DOHH2 (cell line): ENCODE measurements at regions not wholly inside any gene's neighbourhood (a gene's known extent, or its start where the extent isn't known, plus 50 kb on each side); places are given as distances from the start of the nearest gene placed in this dataset.

Experiments
- H3F3A ChIP-seq: fragments of 200-600 bp; sonication (generic), shearing (Covaris generic); 2 replicates; pipeline ENCODE4 v1.6.0; 2016; ENCODE audit warnings: antibody characterized with exemption, mild to moderate bottlenecking; ENCODE audit not compliant: control insufficient read depth, insufficient read depth
- H3K27ac ChIP-seq: fragments of 200-600 bp; sonication (generic); 2 replicates; pipeline ENCODE4 v1.5.1; 2014; ENCODE audit warnings: low read depth, mild to moderate bottlenecking, low read length, moderate library complexity
- H3K27me3 ChIP-seq: fragments of 200-600 bp; sonication (generic); 2 replicates; pipeline ENCODE4 v1.6.1; 2014; ENCODE audit warnings: mild to moderate bottlenecking, low read length, mixed read lengths; ENCODE audit not compliant: control insufficient read depth
- H3K36me3 ChIP-seq: fragments of 200-600 bp; sonication (generic); 2 replicates; pipeline ENCODE4 v1.6.1; 2014; ENCODE audit warnings: mild to moderate bottlenecking, low read length, moderate library complexity, mixed read lengths; ENCODE audit not compliant: control insufficient read depth
- H3K4me1 ChIP-seq: fragments of 200-600 bp; sonication (generic); 2 replicates; pipeline ENCODE4 v1.6.1; 2014; ENCODE audit warnings: mild to moderate bottlenecking, low read length, mixed read lengths; ENCODE audit not compliant: control insufficient read depth
- H3K4me2 ChIP-seq: fragments of 200-600 bp; sonication (generic); 2 replicates; pipeline ENCODE4 v1.6.0; 2014; ENCODE audit warnings: mild to moderate bottlenecking, low read length, moderate library complexity
- H3K4me3 ChIP-seq: fragments of 200-600 bp; sonication (generic); 2 replicates; pipeline ENCODE4 v1.5.1; 2014; ENCODE audit warnings: mild to moderate bottlenecking, low read length, mixed read lengths
- H3K79me2 ChIP-seq: fragments of 200-600 bp; sonication (generic); 2 replicates; pipeline ENCODE4 v1.6.1; 2014; ENCODE audit warnings: mild to moderate bottlenecking, low read length, mixed read lengths; ENCODE audit not compliant: control insufficient read depth
- H3K9me2 ChIP-seq: fragments of 200-600 bp; sonication (generic); replicated peaks from 2 replicates; pipeline ENCODE4 v1.6.1; 2014; ENCODE audit warnings: mild to moderate bottlenecking, low read length, mixed read lengths; ENCODE audit not compliant: control insufficient read depth
- H3K9me3 ChIP-seq: fragments of 200-600 bp; sonication (generic); 2 replicates; pipeline ENCODE4 v1.6.1; 2014; ENCODE audit warnings: antibody characterized with exemption, low read length, mixed read lengths; ENCODE audit not compliant: control insufficient read depth, insufficient read depth
- H4K20me1 ChIP-seq: fragments of 200-600 bp; sonication (generic); 2 replicates; pipeline ENCODE4 v1.6.0; 2014; ENCODE audit warnings: low read depth, mild to moderate bottlenecking, antibody characterized with exemption, low read length, moderate library complexity; ENCODE audit not compliant: control insufficient read depth, insufficient read depth
- EZH2phosphoT487 ChIP-seq: fragments of 200-600 bp; sonication (generic); IDR thresholded peaks from 2 replicates; pipeline ENCODE4 v1.6.1; 2017; ENCODE audit warnings: borderline replicate concordance, mild to moderate bottlenecking, antibody characterized with exemption, low read length, moderate library complexity, mixed read lengths
- TF ChIP-seq, protein P1 (sequence below): fragments of 200-600 bp; sonication (generic); IDR thresholded peaks from one replicate; pipeline ENCODE4 v1.5.1; 2014; ENCODE audit warnings: antibody characterized with exemption, mild to moderate bottlenecking, low read depth, low read length; ENCODE audit not compliant: poor library complexity, severe bottlenecking

DNA sequence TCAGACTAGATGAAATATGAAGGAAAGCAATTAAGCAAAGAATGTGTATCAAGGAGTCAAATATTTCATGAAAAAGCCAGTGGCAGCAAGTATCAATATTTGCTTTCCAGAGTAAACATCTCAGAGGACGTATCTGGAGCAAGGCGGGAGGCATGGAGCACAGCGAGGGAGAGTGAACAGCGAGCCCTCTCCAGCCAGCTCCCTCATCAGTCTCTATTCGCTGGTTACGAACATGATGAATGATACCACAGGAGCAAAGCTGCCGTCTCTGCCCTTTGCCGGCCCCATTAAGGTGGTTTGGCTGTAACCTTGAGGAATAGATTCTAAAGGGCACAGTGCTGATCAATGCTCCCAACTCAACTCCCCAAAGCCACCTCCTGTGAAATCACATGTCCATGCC lies 95.8 kb downstream of the CCNA1 start:
- H3K36me3 ChIP-seq: no peaks in the 10 kb centered on the region
- H3K4me2 ChIP-seq: no peak overlapping the region
- no peak overlapping the region for H3K4me3 ChIP-seq
- H3K9me2 ChIP-seq: no peaks in the 10 kb centered on the region
- TF ChIP-seq, protein P1, sequence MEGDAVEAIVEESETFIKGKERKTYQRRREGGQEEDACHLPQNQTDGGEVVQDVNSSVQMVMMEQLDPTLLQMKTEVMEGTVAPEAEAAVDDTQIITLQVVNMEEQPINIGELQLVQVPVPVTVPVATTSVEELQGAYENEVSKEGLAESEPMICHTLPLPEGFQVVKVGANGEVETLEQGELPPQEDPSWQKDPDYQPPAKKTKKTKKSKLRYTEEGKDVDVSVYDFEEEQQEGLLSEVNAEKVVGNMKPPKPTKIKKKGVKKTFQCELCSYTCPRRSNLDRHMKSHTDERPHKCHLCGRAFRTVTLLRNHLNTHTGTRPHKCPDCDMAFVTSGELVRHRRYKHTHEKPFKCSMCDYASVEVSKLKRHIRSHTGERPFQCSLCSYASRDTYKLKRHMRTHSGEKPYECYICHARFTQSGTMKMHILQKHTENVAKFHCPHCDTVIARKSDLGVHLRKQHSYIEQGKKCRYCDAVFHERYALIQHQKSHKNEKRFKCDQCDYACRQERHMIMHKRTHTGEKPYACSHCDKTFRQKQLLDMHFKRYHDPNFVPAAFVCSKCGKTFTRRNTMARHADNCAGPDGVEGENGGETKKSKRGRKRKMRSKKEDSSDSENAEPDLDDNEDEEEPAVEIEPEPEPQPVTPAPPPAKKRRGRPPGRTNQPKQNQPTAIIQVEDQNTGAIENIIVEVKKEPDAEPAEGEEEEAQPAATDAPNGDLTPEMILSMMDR: no peak
- TF ChIP-seq EZH2phosphoT487: no peak
- peaks cover 9% of the 10 kb centered on the region for H3K4me1 ChIP-seq
- H3K79me2 ChIP-seq: no peaks in the 10 kb centered on the region
- no peaks in the 10 kb centered on the region for H3K9me3 ChIP-seq
- no peaks in the 10 kb centered on the region for H3K27me3 ChIP-seq
- H4K20me1 ChIP-seq: no peaks in the 10 kb centered on the region
- no peak overlapping the region for H3K27ac ChIP-seq
- H3F3A ChIP-seq: no peaks in the 10 kb centered on the region

DNA sequence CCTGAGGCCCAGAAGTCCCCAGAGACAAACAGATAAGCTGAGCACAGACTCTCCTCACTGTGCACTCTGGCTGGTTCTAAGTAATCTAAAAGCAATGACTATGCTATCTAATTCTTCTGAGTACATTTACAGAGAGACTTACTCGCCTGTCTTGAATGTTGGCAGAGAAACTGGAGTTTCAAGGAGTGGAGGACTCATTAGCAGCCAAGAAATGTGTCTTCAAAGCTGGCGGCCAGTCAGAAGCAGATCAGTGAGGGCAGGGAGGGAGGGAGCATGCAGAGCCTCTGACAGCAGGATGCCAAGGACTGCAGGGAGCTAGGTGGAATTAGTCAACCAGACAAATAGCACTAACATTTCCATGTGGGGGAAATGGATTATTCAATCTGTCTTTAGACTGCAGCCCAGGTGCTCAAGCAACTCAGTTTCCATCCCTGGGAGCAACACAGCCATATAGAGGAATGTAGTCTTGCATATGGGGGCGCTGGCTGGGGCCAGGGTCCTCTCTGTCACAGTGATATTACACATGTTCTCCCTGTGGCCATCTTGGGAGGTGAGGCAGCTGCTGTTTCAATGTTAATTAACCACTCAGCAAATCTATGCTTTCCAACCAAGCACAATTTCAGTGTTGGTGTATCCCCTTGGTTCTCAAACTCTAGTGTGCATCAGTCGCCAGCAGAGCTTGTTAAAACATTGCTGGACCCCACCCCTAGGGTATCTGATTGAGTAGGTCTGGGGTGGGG lies 97.9 kb downstream of the CCNA1 start:
- H4K20me1 ChIP-seq: no peaks in the 10 kb centered on the region
- TF ChIP-seq, protein P1: no peak
- TF ChIP-seq EZH2phosphoT487: no peak

DNA sequence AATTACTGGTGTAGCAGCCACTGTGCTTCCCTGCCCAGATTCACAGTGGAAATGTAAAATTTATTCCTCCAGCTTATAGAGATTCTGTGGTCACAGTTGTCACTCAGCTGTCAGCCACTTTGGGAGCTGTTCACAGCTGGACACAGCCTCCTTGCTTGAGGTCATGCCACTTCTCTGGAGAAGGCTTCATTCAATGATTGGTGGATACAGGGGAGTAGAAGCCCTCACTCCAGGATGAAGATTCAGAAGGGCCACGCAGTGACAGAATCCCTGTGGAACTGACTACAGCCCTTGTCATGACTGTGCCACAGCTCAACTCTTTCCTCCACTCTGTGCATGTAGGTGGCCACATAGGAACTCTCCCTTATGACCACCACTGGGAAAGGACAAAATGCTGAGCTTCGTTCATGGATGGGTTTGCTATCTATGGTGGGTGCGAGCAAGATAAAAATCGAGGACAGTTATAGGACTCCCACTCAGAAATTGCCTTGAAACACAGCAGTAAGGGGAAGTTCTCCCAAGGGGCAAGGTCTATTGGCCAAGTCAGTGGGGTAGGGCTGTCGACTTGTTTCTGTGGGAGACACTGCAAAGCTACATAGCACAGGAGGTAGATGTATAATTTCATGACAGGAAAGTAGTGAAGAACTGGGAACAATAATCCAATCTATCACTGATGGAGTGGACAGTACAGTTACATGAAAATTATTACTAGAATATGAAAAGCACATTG lies 98.7 kb downstream of the CCNA1 start:
- Histone ChIP-seq H3K4me3 (no peak overlapping the region), H3F3A (no peaks in the 10 kb centered on the region), H3K36me3 (no peaks in the 10 kb centered on the region), H4K20me1 (no peaks in the 10 kb centered on the region), H3K9me3 (no peaks in the 10 kb centered on the region), H3K27me3 (no peaks in the 10 kb centered on the region), H3K4me1 (peaks cover 9% of the 10 kb centered on the region), H3K79me2 (no peaks in the 10 kb centered on the region), H3K27ac (no peak overlapping the region), H3K9me2 (no peaks in the 10 kb centered on the region), H3K4me2 (no peak overlapping the region)
- TF ChIP-seq, protein P1: no peak
- TF ChIP-seq EZH2phosphoT487: no peak

More for the DNA sequence above, 97.9 kb downstream of the CCNA1 start:
- H3K4me2 ChIP-seq: no peak overlapping the region
- no peak overlapping the region for H3K27ac ChIP-seq
- H3K9me2 ChIP-seq: no peaks in the 10 kb centered on the region
- H3K4me1 ChIP-seq: peaks cover 9% of the 10 kb centered on the region
- no peaks in the 10 kb centered on the region for H3K36me3 ChIP-seq
- no peaks in the 10 kb centered on the region for H3K9me3 ChIP-seq
- H3K79me2 ChIP-seq: no peaks in the 10 kb centered on the region
- no peak overlapping the region for H3K4me3 ChIP-seq
- H3K27me3 ChIP-seq: no peaks in the 10 kb centered on the region
- H3F3A ChIP-seq: no peaks in the 10 kb centered on the region
